Right lobe of liver (tissue), 6 donors: ENCODE measurements at regions not wholly inside any gene's neighbourhood (a gene's known extent, or its start where the extent isn't known, plus 50 kb on each side); places are given as distances from the start of the nearest gene placed in this dataset.

Source experiments
- ATAC-seq, 4 donors: fragments of 200-7000 bp; cut with Tn5 transposase; one replicate each; pipeline ENCODE4 v1.9.1; 2020; ENCODE audit warnings: mild to moderate bottlenecking in 4 of 4, moderate library complexity in 4 of 4
- DNase-seq, 3 donors: peaks; one replicate each; pipeline ENCODE4 v3.0.0-alpha.2; 2020
- H3K27ac ChIP-seq, 3 donors: fragments of 200-600 bp; one replicate each; pipeline ENCODE4 v1.8.0; 2022
- H3K27me3 ChIP-seq, 2 donors: fragments of 200-600 bp; one replicate each; pipeline ENCODE4 v1.8.0; 2022
- H3K36me3 ChIP-seq, 4 donors: fragments of 200-600 bp; sonication (generic) in 1 of 4; one replicate each; pipeline versions ENCODE4 v1.5.1 to v1.8.0; 2017 to 2022; ENCODE audit warnings: control low read depth in 1 of 4
- H3K4me1 ChIP-seq, 4 donors: fragments of 200-600 bp; sonication (generic) in 1 of 4; one replicate each; pipeline versions ENCODE4 v1.5.1 to v1.8.0; 2017 to 2022; ENCODE audit warnings: control low read depth in 1 of 4
- H3K4me3 ChIP-seq, 3 donors: fragments of 200-600 bp; one replicate each; pipeline ENCODE4 v1.8.0; 2022
- H3K9me3 ChIP-seq, 4 donors: fragments of 200-600 bp; sonication (generic) in 1 of 4; one replicate each; pipeline versions ENCODE4 v1.5.1 to v1.8.0; 2017 to 2022; ENCODE audit warnings: control low read depth in 1 of 4
- CTCF ChIP-seq, 4 donors: fragments of 200-600 bp in 3 of 4; fragments of 450-650 bp in 1 of 4; IDR thresholded peaks; one replicate each; pipeline versions ENCODE4 v1.5.1 to v1.8.0; 2016 to 2022; ENCODE audit warnings: antibody characterized with exemption in 4 of 4, mild to moderate bottlenecking in 2 of 4
- POLR2A ChIP-seq: fragments of 450-650 bp; IDR thresholded peaks from one replicate; pipeline ENCODE4 v1.6.1; 2017; ENCODE audit warnings: antibody characterized with exemption, mild to moderate bottlenecking
- WGBS: methylation state at CpG from one replicate; pipeline ENCODE4 v1.1.6; 2018; ENCODE audit warnings: low coverage, low lambda C conversion rate; ENCODE audit not compliant: insufficient coverage; ENCODE audit errors: missing lambda C conversion rate; 5-methylcytosine and 5-hydroxymethylcytosine counted together
- intact Hi-C, 2 donors: fragments of 100-400 bp; cut with DNase I; formaldehyde crosslinking; loops; one replicate each; pipeline versions ENCODE4 v1.11.2 to v1.14.1; 2022
- donor health status: DM: no; HTN: yes; CAD: no.
- donor health status: DM: no; HTN: no; CAD: no.
- donor health status: DM: no; HTN: no; CAD: no.
- donor health status: DM: no; HTN: yes; CAD: no.
- donor health status: DM: no; HTN: yes; CAD: no.

- DNase-seq (no peak), ATAC-seq (no peak)
- WGBS, result no CpG with 5 or more reads among the region's 2 CpGs
- Histone ChIP-seq H3K4me3 (no peak overlapping the region), H3K27me3 (no peaks in the 10 kb centered on the region), H3K36me3 (no peaks in the 10 kb centered on the region), H3K4me1 (no peaks in the 10 kb centered on the region), H3K9me3 (no peaks in the 10 kb centered on the region), H3K27ac (no peak overlapping the region)
- TF ChIP-seq POLR2A, result no peak
- no peak for TF ChIP-seq CTCF (IDR thresholded peaks at IDR 0.05)
- intact Hi-C loops, result no loop called here
Observed at GRCh38 chr20:40807821-40808170, 118.8 kb upstream of the MAFB start.

GRCh38 chr20:40808936-40809335 lies 119.9 kb upstream of the MAFB start:
- no peaks in the 10 kb centered on the region for H3K4me1 ChIP-seq
- TF ChIP-seq CTCF (IDR thresholded peaks at IDR 0.05) (no peak), POLR2A (no peak)
- intact Hi-C loops, result no loop called here
- WGBS, result 55% methylated on average over 4 of the region's 6 CpGs
- no peaks in the 10 kb centered on the region for H3K9me3 ChIP-seq
- no peaks in the 10 kb centered on the region for H3K27me3 ChIP-seq
- no peak overlapping the region for H3K27ac ChIP-seq
- H3K36me3 ChIP-seq, result no peaks in the 10 kb centered on the region
- DNase-seq (no peak), ATAC-seq (no peak)
- H3K4me3 ChIP-seq, result no peak overlapping the region

- Histone ChIP-seq H3K4me3 (no peak overlapping the region), H3K36me3 (no peaks in the 10 kb centered on the region), H3K27me3 (no peaks in the 10 kb centered on the region), H3K4me1 (no peaks in the 10 kb centered on the region), H3K9me3 (no peaks in the 10 kb centered on the region), H3K27ac (no peak overlapping the region)
- WGBS, result 78% methylated on average over 5 of the region's 5 CpGs
- ATAC-seq (no peak), DNase-seq (no peak)
- intact Hi-C loops, result no loop called here
- no peak for TF ChIP-seq CTCF (IDR thresholded peaks at IDR 0.05)
- TF ChIP-seq POLR2A, result no peak
Observed at GRCh38 chr20:40809361-40809760, 120.3 kb upstream of the MAFB start.

- TF ChIP-seq CTCF (IDR thresholded peaks at IDR 0.05), result no peak
- H3K36me3 ChIP-seq, result no peaks in the 10 kb centered on the region
- ATAC-seq (no peak), DNase-seq (no peak)
- intact Hi-C loops, result no loop called here
- no peak overlapping the region for H3K27ac ChIP-seq
- H3K4me3 ChIP-seq, result no peak overlapping the region
- 53% methylated on average over 5 of the region's 5 CpGs for WGBS
- no peaks in the 10 kb centered on the region for H3K4me1 ChIP-seq
- no peaks in the 10 kb centered on the region for H3K27me3 ChIP-seq
- no peaks in the 10 kb centered on the region for H3K9me3 ChIP-seq
Observed at GRCh38 chr20:40810332-40811000, 121.4 kb upstream of the MAFB start.

GRCh38 chr20:40811004-40811403 lies 122.0 kb upstream of the MAFB start:
- Histone ChIP-seq H3K36me3 (no peaks in the 10 kb centered on the region), H3K4me3 (no peak overlapping the region), H3K27ac (no peak overlapping the region), H3K9me3 (no peaks in the 10 kb centered on the region), H3K4me1 (no peaks in the 10 kb centered on the region), H3K27me3 (no peaks in the 10 kb centered on the region)
- WGBS, result 74% methylated on average over 4 of the region's 4 CpGs
- no peak for DNase-seq
- TF ChIP-seq POLR2A, result no peak
- no peak for TF ChIP-seq CTCF (IDR thresholded peaks at IDR 0.05)
- no peak for ATAC-seq
- intact Hi-C loops, result no loop called here
